ENCODE measurements at regions not wholly inside any gene's neighbourhood (a gene's known extent, or its start where the extent isn't known, plus 50 kb on each side); places are given as distances from the start of the nearest gene placed in this dataset.

- no peak for TF ChIP-seq POLR2A (IDR thresholded peaks at IDR 0.05)
- TF ChIP-seq, protein P1, sequence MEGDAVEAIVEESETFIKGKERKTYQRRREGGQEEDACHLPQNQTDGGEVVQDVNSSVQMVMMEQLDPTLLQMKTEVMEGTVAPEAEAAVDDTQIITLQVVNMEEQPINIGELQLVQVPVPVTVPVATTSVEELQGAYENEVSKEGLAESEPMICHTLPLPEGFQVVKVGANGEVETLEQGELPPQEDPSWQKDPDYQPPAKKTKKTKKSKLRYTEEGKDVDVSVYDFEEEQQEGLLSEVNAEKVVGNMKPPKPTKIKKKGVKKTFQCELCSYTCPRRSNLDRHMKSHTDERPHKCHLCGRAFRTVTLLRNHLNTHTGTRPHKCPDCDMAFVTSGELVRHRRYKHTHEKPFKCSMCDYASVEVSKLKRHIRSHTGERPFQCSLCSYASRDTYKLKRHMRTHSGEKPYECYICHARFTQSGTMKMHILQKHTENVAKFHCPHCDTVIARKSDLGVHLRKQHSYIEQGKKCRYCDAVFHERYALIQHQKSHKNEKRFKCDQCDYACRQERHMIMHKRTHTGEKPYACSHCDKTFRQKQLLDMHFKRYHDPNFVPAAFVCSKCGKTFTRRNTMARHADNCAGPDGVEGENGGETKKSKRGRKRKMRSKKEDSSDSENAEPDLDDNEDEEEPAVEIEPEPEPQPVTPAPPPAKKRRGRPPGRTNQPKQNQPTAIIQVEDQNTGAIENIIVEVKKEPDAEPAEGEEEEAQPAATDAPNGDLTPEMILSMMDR (IDR thresholded peaks at IDR 0.05) = no peak
These were observed 319.5 kb downstream of the FOXA2 start for GRCh38 chr20:22264917-22265316.
